ENCODE measurements at regions not wholly inside any gene's neighbourhood (a gene's known extent, or its start where the extent isn't known, plus 50 kb on each side); places are given as distances from the start of the nearest gene placed in this dataset.

GRCh38 chr9:84439250-84439649 is 98.7 kb upstream of the SLC28A3 start:
- intact Hi-C loops (cut with DNase I) = no loop called here
- ATAC-seq (no peak), DNase-seq (no peak)

- ATAC-seq = no peak
- no peak for DNase-seq
- intact Hi-C loops (cut with DNase I) = no loop called here
These were observed 102.2 kb upstream of the SLC28A3 start for GRCh38 chr9:84442712-84443111.

GRCh38 chr9:84445737-84446136 is 105.2 kb upstream of the SLC28A3 start:
- peak; percentile 96 to 97 for ATAC-seq
- intact Hi-C loops (cut with DNase I) = no loop called here
- DNase-seq = peak; percentile 24

- intact Hi-C loops (cut with DNase I) = no loop called here
- ATAC-seq (no peak), DNase-seq (no peak)
These were observed 106.7 kb upstream of the SLC28A3 start for GRCh38 chr9:84447305-84447704.

- ATAC-seq (no peak), DNase-seq (no peak)
- intact Hi-C loops (cut with DNase I) = no loop called here
These were observed 109.5 kb upstream of the SLC28A3 start for GRCh38 chr9:84450029-84450428.

- ATAC-seq = no peak
- DNase-seq = no peak
- intact Hi-C loops (cut with DNase I) = no loop called here
These were observed 116.0 kb upstream of the SLC28A3 start for GRCh38 chr9:84456527-84456926.

GRCh38 chr9:84460695-84461094 is 120.1 kb upstream of the SLC28A3 start:
- intact Hi-C loops (cut with DNase I) = no loop called here

GRCh38 chr9:84463272-84463671 is 122.7 kb upstream of the SLC28A3 start:
- DNase-seq = no peak
- ATAC-seq = no peak
- intact Hi-C loops (cut with DNase I) = no loop called here

More at GRCh38 chr9:84460695-84461094, 120.1 kb upstream of the SLC28A3 start:
- ATAC-seq (no peak), DNase-seq (no peak)

- intact Hi-C loops (cut with DNase I) = no loop called here
- DNase-seq = no peak
- no peak for ATAC-seq
These were observed 126.2 kb upstream of the SLC28A3 start for GRCh38 chr9:84466580-84467285.

- ATAC-seq = peak; percentile 76 to 87
- intact Hi-C loops (cut with DNase I) = no loop called here
These were observed 131.3 kb upstream of the SLC28A3 start for GRCh38 chr9:84471816-84472215.

GRCh38 chr9:84478996-84479395 is 138.4 kb upstream of the SLC28A3 start:
- ATAC-seq (no peak), DNase-seq (no peak)
- intact Hi-C loops (cut with DNase I) = no loop called here

More at GRCh38 chr9:84471816-84472215, 131.3 kb upstream of the SLC28A3 start:
- no peak for DNase-seq

- intact Hi-C loops (cut with DNase I) = no loop called here
- no peak for ATAC-seq
- DNase-seq = no peak
These were observed 139.5 kb upstream of the SLC28A3 start for GRCh38 chr9:84480071-84480470.

GRCh38 chr9:84481231-84481630 is 140.7 kb upstream of the SLC28A3 start:
- intact Hi-C loops (cut with DNase I) = no loop called here

GRCh38 chr9:84481636-84482218 is 141.2 kb upstream of the SLC28A3 start:
- DNase-seq = no peak
- intact Hi-C loops (cut with DNase I) = no loop called here
- ATAC-seq = peak in 1 of 2 donors; percentile 66

More at GRCh38 chr9:84481231-84481630, 140.7 kb upstream of the SLC28A3 start:
- DNase-seq (no peak), ATAC-seq (no peak)

GRCh38 chr9:84482607-84483006 is 142.0 kb upstream of the SLC28A3 start:
- intact Hi-C loops (cut with DNase I) = no loop called here
- DNase-seq (no peak), ATAC-seq (no peak)

- DNase-seq (no peak), ATAC-seq (no peak)
- intact Hi-C loops (cut with DNase I) = no loop called here
These were observed 143.6 kb upstream of the SLC28A3 start for GRCh38 chr9:84484172-84484571.

- ATAC-seq (no peak), DNase-seq (no peak)
- intact Hi-C loops (cut with DNase I) = no loop called here
These were observed 145.0 kb upstream of the SLC28A3 start for GRCh38 chr9:84485539-84485938.

GRCh38 chr9:84486663-84487062 is 146.1 kb upstream of the SLC28A3 start:
- DNase-seq (no peak), ATAC-seq (no peak)
- intact Hi-C loops (cut with DNase I) = no loop called here

GRCh38 chr9:84490206-84490841 is 149.8 kb upstream of the SLC28A3 start:
- DNase-seq = no peak
- no peak for ATAC-seq
- intact Hi-C loops (cut with DNase I) = no loop called here

- DNase-seq (no peak), ATAC-seq (no peak)
- intact Hi-C loops (cut with DNase I) = no loop called here
These were observed 150.3 kb upstream of the SLC28A3 start for GRCh38 chr9:84490842-84491325.

Data from left cardiac atrium (tissue), 4 donors.